IMR-90 (cell line): ENCODE measurements at regions not wholly inside any gene's neighbourhood (a gene's known extent, or its start where the extent isn't known, plus 50 kb on each side); places are given as distances from the start of the nearest gene placed in this dataset.

Experiments
- ATAC-seq: fragments of 200-7000 bp; cut with Tn5 transposase; 2 replicates; pipeline ENCODE4 v1.9.1; 2020; ENCODE audit warnings: low read depth, mild to moderate bottlenecking, moderate library complexity
- BruUV-seq: library from RNA; stranded (reverse); fragments of 400-500 nt; replicated peaks from 2 replicates; lab custom pipeline; 2021; lab: Mats Ljungman, UMichigan
- CTCF ChIA-PET: fragments of 300-600 bp; formaldehyde crosslinking; extraction: SDS; loops from one replicate; lab custom pipeline; 2021; ENCODE audit warnings: antibody characterized with exemption; lab: Yijun Ruan, JAX
- POLR2A ChIA-PET: fragments of 300-600 bp; sonication (Branson Sonifier 250); formaldehyde crosslinking; loops from one replicate; lab custom pipeline; 2022; ENCODE audit warnings: antibody characterized with exemption; ENCODE audit not compliant: unreplicated experiment; lab: Charles Lee
- DNase-seq: peaks from one replicate; pipeline ENCODE4 v3.0.0; 2013
- H2AFZ ChIP-seq: replicated peaks from 2 replicates; pipeline ENCODE3; 2013; ENCODE audit warnings: low read length, mild to moderate bottlenecking; ENCODE audit not compliant: poor library complexity
- H2AK5ac ChIP-seq: 2 replicates; pipeline ENCODE4 v1.6.1; 2013; ENCODE audit warnings: low read depth, low read length, inconsistent platforms
- H2AK9ac ChIP-seq: replicated peaks from 2 replicates; pipeline ENCODE3; 2013; ENCODE audit warnings: mild to moderate bottlenecking, low read depth, low read length, moderate library complexity; ENCODE audit not compliant: poor library complexity
- H2BK120ac ChIP-seq: 2 replicates; pipeline ENCODE4 v1.6.1; 2013; ENCODE audit warnings: low read depth, low read length, inconsistent platforms
- H2BK15ac ChIP-seq: 3 replicates; pipeline ENCODE4 v1.6.1; 2013; ENCODE audit warnings: low read depth, low read length, inconsistent platforms
- H2BK20ac ChIP-seq: 2 replicates; pipeline ENCODE4 v1.6.1; 2013; ENCODE audit warnings: low read depth, mild to moderate bottlenecking, inconsistent platforms, low read length, moderate library complexity
- H2BK5ac ChIP-seq: 2 replicates; pipeline ENCODE4 v1.6.1; 2013; ENCODE audit warnings: mild to moderate bottlenecking, low read depth, low read length, inconsistent platforms; ENCODE audit not compliant: poor library complexity, severe bottlenecking
- H3K14ac ChIP-seq: replicated peaks from 2 replicates; pipeline ENCODE4 v1.6.1; 2013; ENCODE audit warnings: low read depth, low read length, inconsistent platforms
- H3K18ac ChIP-seq: 2 replicates; pipeline ENCODE4 v1.6.1; 2013; ENCODE audit warnings: low read depth, low read length, control low read depth
- H3K23ac ChIP-seq: 2 replicates; pipeline ENCODE4 v1.6.1; 2013; ENCODE audit warnings: low read depth, low read length, inconsistent platforms
- H3K27ac ChIP-seq: 2 replicates; pipeline ENCODE4 v1.5.1; 2013; ENCODE audit warnings: mild to moderate bottlenecking, control low read depth, low read length; ENCODE audit not compliant: insufficient read depth
- H3K27me3 ChIP-seq: 2 replicates; pipeline ENCODE4 v1.6.1; 2013; ENCODE audit warnings: low read length; ENCODE audit not compliant: control insufficient read depth, insufficient read depth
- H3K36me3 ChIP-seq: 2 replicates; pipeline ENCODE4 v1.6.1; 2013; ENCODE audit warnings: low read length, mixed read lengths; ENCODE audit not compliant: control insufficient read depth, insufficient read depth
- H3K4ac ChIP-seq: 2 replicates; pipeline ENCODE4 v1.6.1; 2013; ENCODE audit warnings: low read depth, low read length, inconsistent platforms
- H3K4me1 ChIP-seq: 2 replicates; pipeline ENCODE4 v1.6.1; 2013; ENCODE audit warnings: low read length, mixed read lengths; ENCODE audit not compliant: control insufficient read depth, insufficient read depth
- H3K4me2 ChIP-seq: 2 replicates; pipeline ENCODE4 v1.6.1; 2013; ENCODE audit warnings: low read depth, mild to moderate bottlenecking, control low read depth, low read length, moderate library complexity
- H3K4me3 ChIP-seq: 2 replicates; pipeline ENCODE4 v1.5.1; 2013; ENCODE audit warnings: low read depth, mild to moderate bottlenecking, control low read depth, low read length, moderate library complexity; ENCODE audit not compliant: insufficient read depth
- H3K56ac ChIP-seq: 2 replicates; pipeline ENCODE4 v1.6.1; 2013; ENCODE audit warnings: low read length, inconsistent platforms; ENCODE audit not compliant: insufficient read depth; ENCODE audit errors: extremely low read depth
- H3K79me1 ChIP-seq, 2 experiments: 2 replicates each; pipeline ENCODE4 v1.6.1; 2013; ENCODE audit warnings: low read length in 2 of 2, inconsistent platforms in 1 of 2, low read depth in 1 of 2
- H3K9ac ChIP-seq: 2 replicates; pipeline ENCODE4 v1.6.1; 2013; ENCODE audit warnings: low read depth, low read length, control low read depth
- H3K9me1 ChIP-seq: 2 replicates; pipeline ENCODE4 v1.6.1; 2013; ENCODE audit warnings: low read length, inconsistent platforms; ENCODE audit not compliant: insufficient read depth
- H3K9me3 ChIP-seq: 2 replicates; pipeline ENCODE4 v1.6.1; 2013; ENCODE audit warnings: low read length; ENCODE audit not compliant: control insufficient read depth, insufficient read depth
- H4K20me1 ChIP-seq: 2 replicates; pipeline ENCODE4 v1.6.1; 2013; ENCODE audit warnings: low read length, inconsistent platforms; ENCODE audit not compliant: insufficient read depth
- H4K5ac ChIP-seq: 2 replicates; pipeline ENCODE4 v1.6.1; 2013; ENCODE audit warnings: mild to moderate bottlenecking, low read depth, low read length, control low read depth
- H4K8ac ChIP-seq, 2 experiments: 2 replicates each; pipeline ENCODE4 v1.6.1; 2013; ENCODE audit warnings: low read depth in 2 of 2, low read length in 2 of 2, control low read depth in 1 of 2, inconsistent platforms in 1 of 2
- H4K91ac ChIP-seq: 2 replicates; pipeline ENCODE4 v1.6.1; 2013; ENCODE audit warnings: low read depth, low read length, inconsistent platforms; ENCODE audit not compliant: insufficient read depth
- BHLHE40 ChIP-seq: fragments of 150-350 bp; IDR thresholded peaks from 2 replicates; pipeline ENCODE4 v1.6.1; 2016; ENCODE audit warnings: mild to moderate bottlenecking, low read depth, low read length
- CHD1 ChIP-seq: IDR thresholded peaks from 2 replicates; pipeline ENCODE4 v1.6.1; 2012; ENCODE audit warnings: low read depth, low read length, improper control_type of control experiment
- ELK1 ChIP-seq: fragments of 150-350 bp; IDR thresholded peaks from 2 replicates; pipeline ENCODE4 v1.6.1; 2016; ENCODE audit warnings: low read depth, mild to moderate bottlenecking, low read length, moderate library complexity, borderline replicate concordance
- MAZ ChIP-seq: IDR thresholded peaks from 2 replicates; pipeline ENCODE4 v1.6.1; 2012; ENCODE audit warnings: low read depth, mild to moderate bottlenecking, low read length, improper control_type of control experiment, moderate library complexity, borderline replicate concordance
- MXI1 ChIP-seq: IDR thresholded peaks from 2 replicates; pipeline ENCODE4 v1.6.1; 2012; ENCODE audit warnings: low read depth, mild to moderate bottlenecking, low read length, moderate library complexity, borderline replicate concordance
- NFE2L2 ChIP-seq: fragments of 150-350 bp; IDR thresholded peaks from 2 replicates; pipeline ENCODE4 v1.6.1; 2016; ENCODE audit warnings: low read depth, mild to moderate bottlenecking, low read length
- POLR2A ChIP-seq: IDR thresholded peaks from 2 replicates; pipeline ENCODE4 v1.6.1; 2012; ENCODE audit warnings: mild to moderate bottlenecking, low read depth, low read length
- RCOR1 ChIP-seq: IDR thresholded peaks from 2 replicates; pipeline ENCODE4 v1.6.1; 2012; ENCODE audit warnings: mild to moderate bottlenecking, low read length, improper control_type of control experiment; ENCODE audit not compliant: insufficient replicate concordance
- RFX5 ChIP-seq: IDR thresholded peaks from 2 replicates; pipeline ENCODE4 v1.8.0; 2012; ENCODE audit warnings: low read depth, mild to moderate bottlenecking, low read length, moderate library complexity
- SMC3 ChIP-seq: fragments of 150-350 bp; IDR thresholded peaks from 2 replicates; pipeline ENCODE4 v1.6.1; 2016; ENCODE audit warnings: low read depth, mild to moderate bottlenecking, antibody characterized with exemption, low read length, moderate library complexity
- dilution Hi-C: fragments of 300-500 bp; cut with HindIII; formaldehyde crosslinking; loops from one replicate; pipeline ENCODE4 v1.14.3; 2018; ENCODE audit warnings: low sequenced_read_pairs; ENCODE audit not compliant: unreplicated experiment
- in situ Hi-C: fragments of 300-500 bp; cut with MboI; formaldehyde crosslinking; loops from 3 replicates; pipeline ENCODE4 v1.14.3; 2019; ENCODE audit warnings: low sequenced_read_pairs, inconsistent platforms, mixed read lengths
- intact Hi-C: fragments of 100-400 bp; cut with micrococcal nuclease; formaldehyde crosslinking; loops from 2 replicates; pipeline ENCODE4 v1.10.0; 2022
- TF ChIP-seq, protein P1 (sequence below): fragments of 150-350 bp; IDR thresholded peaks from 2 replicates; pipeline ENCODE4 v1.6.1; 2017; ENCODE audit warnings: mild to moderate bottlenecking, antibody characterized with exemption, low read length, low read depth
- TF ChIP-seq, protein P2 (sequence below): conservative IDR thresholded peaks from 2 replicates; pipeline ENCODE4 v1.5.1; 2012; ENCODE audit warnings: mild to moderate bottlenecking, low read depth, low read length, improper control_type of control experiment

DNA sequence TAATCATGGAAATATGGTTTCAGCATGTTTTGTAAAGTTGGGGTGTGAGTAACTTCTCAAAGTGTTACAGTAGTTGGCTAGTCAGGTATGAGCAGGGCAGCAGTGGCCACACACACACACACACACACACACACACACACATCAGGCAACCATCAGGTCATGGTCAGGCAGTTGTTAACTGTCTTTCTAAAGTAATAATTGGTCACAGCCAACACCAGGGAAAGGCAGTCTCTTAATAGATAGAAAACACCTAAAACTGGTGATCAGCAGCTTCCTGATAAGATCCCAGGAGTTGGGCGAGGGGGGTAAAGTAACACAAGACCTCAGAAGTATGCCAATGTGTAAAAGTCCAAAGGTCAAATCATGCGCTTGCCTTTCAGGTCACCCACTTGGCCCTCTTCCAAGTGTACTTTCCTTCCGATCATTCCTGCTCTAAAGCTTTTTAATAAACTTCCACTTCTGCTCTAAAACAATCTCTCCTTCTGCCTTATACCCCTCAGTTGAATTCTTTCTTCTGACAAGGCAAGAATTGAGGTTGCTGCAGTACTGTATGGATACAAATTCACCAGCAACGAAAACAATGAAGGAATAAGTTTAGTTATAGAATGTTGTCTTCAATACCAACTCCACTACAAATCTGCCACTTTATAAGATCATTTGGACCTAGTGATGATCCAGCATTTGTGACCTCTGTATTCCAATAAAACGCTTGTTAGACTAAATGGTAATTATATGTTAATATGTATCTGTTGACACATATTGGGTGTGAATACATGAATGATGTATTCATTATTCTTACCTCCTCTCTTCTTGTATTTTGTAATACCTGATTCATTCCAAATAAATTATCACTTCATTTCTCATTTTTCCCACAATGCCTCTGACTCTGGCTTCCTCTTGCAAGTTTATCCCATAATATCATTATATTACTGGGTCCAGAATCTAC lies 254.3 kb downstream of the METTL4 start (continued):
- TF ChIP-seq RFX5: no peak

GRCh38 chr18:2324459-2324858 lies 246.8 kb downstream of the METTL4 start:
- peaks cover 5% of the 10 kb centered on the region for H3K27me3 ChIP-seq
- DNase-seq: no peak
- H3K56ac ChIP-seq: no peak overlapping the region
- H2AK9ac ChIP-seq: no peak overlapping the region
- H3K4me2 ChIP-seq: no peak overlapping the region
- in situ Hi-C loops: no loop called here
- no peak overlapping the region for H4K91ac ChIP-seq
- H2AFZ ChIP-seq: no peak overlapping the region
- H3K9ac ChIP-seq: no peak overlapping the region
- H2BK5ac ChIP-seq: no peak overlapping the region
- POLR2A ChIA-PET: interaction anchor here (0.6 kb wide), 1 partner anchor 851 kb away, joined by 4 read pairs; no protein-coding TSS in a partner anchor
- no peak overlapping the region for H4K8ac ChIP-seq
- no peak overlapping the region for H3K4ac ChIP-seq
- H3K4me3 ChIP-seq: no peak overlapping the region
- H2BK15ac ChIP-seq: no peak overlapping the region
- H3K36me3 ChIP-seq: no peaks in the 10 kb centered on the region
- H3K4me1 ChIP-seq: no peaks in the 10 kb centered on the region
- no peak overlapping the region for H2AK5ac ChIP-seq
- dilution Hi-C loops: no loop called here
- H3K14ac ChIP-seq: no peak overlapping the region
- no peak overlapping the region for H3K27ac ChIP-seq
- no TSS peak for BruUV-seq
- H2BK120ac ChIP-seq: no peak overlapping the region
- no peaks in the 10 kb centered on the region for H3K79me1 ChIP-seq
- no peak overlapping the region for H3K23ac ChIP-seq
- no peak overlapping the region for H2BK20ac ChIP-seq
- no peaks in the 10 kb centered on the region for H3K9me1 ChIP-seq
- intact Hi-C loops: no loop called here
- no peak overlapping the region for H3K18ac ChIP-seq
- H4K5ac ChIP-seq: no peak overlapping the region
- H3K9me3 ChIP-seq: no peaks in the 10 kb centered on the region
- no peaks in the 10 kb centered on the region for H4K20me1 ChIP-seq
- CTCF ChIA-PET: interaction anchor here (0.7 to 1.2 kb wide), 2 partner anchors 12 to 161 kb away, joined by 3 to 6 read pairs; no protein-coding TSS in a partner anchor
- ATAC-seq: no peak
- TF ChIP-seq, protein P1, sequence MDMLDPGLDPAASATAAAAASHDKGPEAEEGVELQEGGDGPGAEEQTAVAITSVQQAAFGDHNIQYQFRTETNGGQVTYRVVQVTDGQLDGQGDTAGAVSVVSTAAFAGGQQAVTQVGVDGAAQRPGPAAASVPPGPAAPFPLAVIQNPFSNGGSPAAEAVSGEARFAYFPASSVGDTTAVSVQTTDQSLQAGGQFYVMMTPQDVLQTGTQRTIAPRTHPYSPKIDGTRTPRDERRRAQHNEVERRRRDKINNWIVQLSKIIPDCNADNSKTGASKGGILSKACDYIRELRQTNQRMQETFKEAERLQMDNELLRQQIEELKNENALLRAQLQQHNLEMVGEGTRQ: no peak
- TF ChIP-seq BHLHE40 (no peak), RCOR1 (no peak), ELK1 (no peak), RFX5 (no peak), MXI1 (no peak), CHD1 (no peak), MAZ (no peak), NFE2L2 (no peak), SMC3 (no peak), POLR2A (no peak)
- TF ChIP-seq, protein P2, sequence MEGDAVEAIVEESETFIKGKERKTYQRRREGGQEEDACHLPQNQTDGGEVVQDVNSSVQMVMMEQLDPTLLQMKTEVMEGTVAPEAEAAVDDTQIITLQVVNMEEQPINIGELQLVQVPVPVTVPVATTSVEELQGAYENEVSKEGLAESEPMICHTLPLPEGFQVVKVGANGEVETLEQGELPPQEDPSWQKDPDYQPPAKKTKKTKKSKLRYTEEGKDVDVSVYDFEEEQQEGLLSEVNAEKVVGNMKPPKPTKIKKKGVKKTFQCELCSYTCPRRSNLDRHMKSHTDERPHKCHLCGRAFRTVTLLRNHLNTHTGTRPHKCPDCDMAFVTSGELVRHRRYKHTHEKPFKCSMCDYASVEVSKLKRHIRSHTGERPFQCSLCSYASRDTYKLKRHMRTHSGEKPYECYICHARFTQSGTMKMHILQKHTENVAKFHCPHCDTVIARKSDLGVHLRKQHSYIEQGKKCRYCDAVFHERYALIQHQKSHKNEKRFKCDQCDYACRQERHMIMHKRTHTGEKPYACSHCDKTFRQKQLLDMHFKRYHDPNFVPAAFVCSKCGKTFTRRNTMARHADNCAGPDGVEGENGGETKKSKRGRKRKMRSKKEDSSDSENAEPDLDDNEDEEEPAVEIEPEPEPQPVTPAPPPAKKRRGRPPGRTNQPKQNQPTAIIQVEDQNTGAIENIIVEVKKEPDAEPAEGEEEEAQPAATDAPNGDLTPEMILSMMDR: no peak
